GM12878 (cell line): ENCODE measurements at regions not wholly inside any gene's neighbourhood (a gene's known extent, or its start where the extent isn't known, plus 50 kb on each side); places are given as distances from the start of the nearest gene placed in this dataset.
"Not testable (repeated sequence)": the region's sequence is repeated elsewhere in the genome, so short reads cannot be mapped to it uniquely, and the experiment has no call there.

Experiments
- CHD4 ChIP-seq: fragments of 200-600 bp; sonication (generic); IDR thresholded peaks from 2 replicates; pipeline ENCODE4 v1.6.1; 2016; ENCODE audit warnings: mild to moderate bottlenecking
- EGR1 ChIP-seq, 2 experiments: IDR thresholded peaks; 1 replicate in 1 of 2; 2 replicates in 1 of 2; pipeline ENCODE4 v1.6.1; 2011 to 2012; ENCODE audit warnings: low read depth in 2 of 2, low read length in 2 of 2, borderline replicate concordance in 1 of 2, mild to moderate bottlenecking in 1 of 2, moderate library complexity in 1 of 2
- TF ChIP-seq, protein P1 (sequence below), 3 experiments: IDR thresholded peaks in 2 of 3; conservative IDR thresholded peaks in 1 of 3; 2 replicates each; pipeline ENCODE4 v1.5.1; 2011; ENCODE audit warnings: low read depth in 3 of 3, low read length in 3 of 3, mild to moderate bottlenecking in 3 of 3, control low read depth in 2 of 3, moderate library complexity in 2 of 3, inconsistent platforms in 1 of 3, mixed read lengths in 1 of 3; ENCODE audit not compliant: control insufficient read depth in 2 of 3, insufficient read depth in 1 of 3; ENCODE audit errors: extremely low read depth in 1 of 3

DNA sequence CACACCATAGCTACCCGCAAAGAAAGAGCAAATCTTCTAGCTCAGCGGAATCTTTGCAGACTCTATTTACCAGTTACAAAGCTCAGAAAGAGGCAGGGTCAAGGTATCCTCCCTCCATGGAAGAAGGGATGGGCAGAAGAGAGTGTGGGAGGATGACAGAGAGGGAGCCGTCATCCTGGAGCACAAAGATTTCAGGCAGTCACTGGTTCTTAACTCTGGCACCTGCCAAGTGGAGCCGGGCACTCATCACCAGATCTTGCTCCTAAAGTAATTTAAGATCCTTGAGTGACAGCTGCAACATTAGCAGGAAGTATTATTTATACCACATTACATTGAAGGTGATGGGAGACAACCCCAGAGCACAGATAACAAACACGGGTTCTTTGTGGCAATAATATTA lies 102.5 kb upstream of the NBPF26 start:
- TF ChIP-seq, protein P1, sequence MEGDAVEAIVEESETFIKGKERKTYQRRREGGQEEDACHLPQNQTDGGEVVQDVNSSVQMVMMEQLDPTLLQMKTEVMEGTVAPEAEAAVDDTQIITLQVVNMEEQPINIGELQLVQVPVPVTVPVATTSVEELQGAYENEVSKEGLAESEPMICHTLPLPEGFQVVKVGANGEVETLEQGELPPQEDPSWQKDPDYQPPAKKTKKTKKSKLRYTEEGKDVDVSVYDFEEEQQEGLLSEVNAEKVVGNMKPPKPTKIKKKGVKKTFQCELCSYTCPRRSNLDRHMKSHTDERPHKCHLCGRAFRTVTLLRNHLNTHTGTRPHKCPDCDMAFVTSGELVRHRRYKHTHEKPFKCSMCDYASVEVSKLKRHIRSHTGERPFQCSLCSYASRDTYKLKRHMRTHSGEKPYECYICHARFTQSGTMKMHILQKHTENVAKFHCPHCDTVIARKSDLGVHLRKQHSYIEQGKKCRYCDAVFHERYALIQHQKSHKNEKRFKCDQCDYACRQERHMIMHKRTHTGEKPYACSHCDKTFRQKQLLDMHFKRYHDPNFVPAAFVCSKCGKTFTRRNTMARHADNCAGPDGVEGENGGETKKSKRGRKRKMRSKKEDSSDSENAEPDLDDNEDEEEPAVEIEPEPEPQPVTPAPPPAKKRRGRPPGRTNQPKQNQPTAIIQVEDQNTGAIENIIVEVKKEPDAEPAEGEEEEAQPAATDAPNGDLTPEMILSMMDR (IDR thresholded peaks at IDR 0.05 in 2 of 3, conservative IDR thresholded peaks at IDR 0.05 in 1 of 3; ENCODE audit: control insufficient read depth in 2 of 3, extremely low read depth in 1 of 3, insufficient read depth in 1 of 3, low read depth in 3 of 3, low read length in 3 of 3) = not testable (repeated sequence)
- TF ChIP-seq EGR1 (IDR thresholded peaks at IDR 0.05; ENCODE audit: borderline replicate concordance in 1 of 2, low read depth in 2 of 2, low read length in 2 of 2); CHD4: not testable (repeated sequence)
